ENCODE measurements at regions not wholly inside any gene's neighbourhood (a gene's known extent, or its start where the extent isn't known, plus 50 kb on each side); places are given as distances from the start of the nearest gene placed in this dataset.
A peak's percentile ranks its signal among the peaks of the same experiment; 100 is the strongest.

DNA sequence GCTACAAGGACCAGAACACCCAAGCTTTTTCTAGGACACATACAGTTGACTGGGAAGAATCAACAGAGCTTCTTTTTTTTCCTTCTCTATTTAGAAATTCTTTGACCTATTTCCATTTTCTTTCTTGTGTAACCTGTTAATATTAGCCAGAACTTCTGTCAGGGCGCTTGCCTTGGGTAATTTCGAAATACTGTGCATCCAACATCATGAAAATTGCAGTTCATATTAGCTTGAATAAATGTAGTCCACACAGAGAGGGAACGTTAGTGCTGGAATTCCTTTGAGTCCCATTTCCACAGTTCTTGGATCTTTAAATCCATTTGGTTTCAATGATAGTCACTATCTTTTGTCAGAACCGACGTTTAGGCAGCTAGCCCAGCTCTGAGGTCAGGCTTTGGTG is 141.8 kb downstream of the MXRA5 start:
- TF ChIP-seq CTCF (IDR thresholded peaks at IDR 0.05; ENCODE audit: low read depth, low read length) = no peak
- H3K4me3 ChIP-seq (ENCODE audit: low read depth, low read length) = no peak overlapping the region
- no peak for DNase-seq (ENCODE audit: low read depth, low spot score)
- in situ Hi-C loops (cut with HindIII; ENCODE audit: low sequenced_read_pairs) = no loop called here

DNA sequence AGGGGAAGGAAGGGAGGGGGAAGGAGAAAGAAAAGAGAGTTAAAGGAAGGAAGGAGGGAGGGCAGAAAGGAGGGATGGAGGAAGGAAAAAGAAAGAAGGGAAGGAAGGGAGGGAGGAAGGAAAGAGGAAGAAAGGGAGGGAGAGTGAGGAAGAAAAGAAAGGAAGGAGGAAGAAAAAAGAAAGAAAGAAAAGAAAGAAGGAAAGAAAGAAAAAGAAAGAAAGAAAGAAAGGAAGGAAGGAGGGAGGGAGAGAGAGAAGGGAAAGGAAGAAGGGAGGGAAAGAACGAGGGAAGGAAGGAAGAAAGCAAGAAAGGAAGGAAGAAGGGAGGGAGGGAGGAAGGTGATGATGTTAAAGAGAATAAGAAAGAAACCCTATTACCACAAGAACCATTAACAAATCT is 150.6 kb downstream of the MXRA5 start:
- H3K4me3 ChIP-seq (ENCODE audit: low read depth, low read length) = no peak overlapping the region
- DNase-seq (ENCODE audit: low read depth, low spot score) = no peak
- in situ Hi-C loops (cut with HindIII; ENCODE audit: low sequenced_read_pairs) = no loop called here
- TF ChIP-seq CTCF (IDR thresholded peaks at IDR 0.05; ENCODE audit: low read depth, low read length) = no peak

DNA sequence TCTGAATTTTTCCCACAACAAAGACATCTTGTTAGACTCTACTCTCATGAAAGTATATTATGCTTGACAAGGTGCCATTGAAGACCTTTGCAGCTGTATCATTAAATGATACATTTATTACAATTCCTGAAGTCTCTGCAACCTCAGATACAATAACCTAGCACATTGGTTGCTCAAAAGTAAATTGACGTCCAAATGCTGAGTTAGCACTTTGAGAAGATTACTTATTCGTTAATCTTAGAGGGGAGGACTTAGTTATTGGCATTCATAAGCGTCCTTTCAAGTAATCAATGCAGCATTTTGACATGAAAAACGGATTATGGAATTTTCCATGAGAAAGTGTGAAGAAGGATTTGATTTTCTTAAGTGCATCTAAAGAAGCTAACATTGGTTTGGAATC is 151.6 kb downstream of the ARSF start:
- in situ Hi-C loops (cut with HindIII; ENCODE audit: low sequenced_read_pairs) = no loop called here
- no peak for DNase-seq (ENCODE audit: low read depth, low spot score)
- no peak for TF ChIP-seq CTCF (IDR thresholded peaks at IDR 0.05; ENCODE audit: low read depth, low read length)
- H3K4me3 ChIP-seq (ENCODE audit: low read depth, low read length) = no peak overlapping the region

DNA sequence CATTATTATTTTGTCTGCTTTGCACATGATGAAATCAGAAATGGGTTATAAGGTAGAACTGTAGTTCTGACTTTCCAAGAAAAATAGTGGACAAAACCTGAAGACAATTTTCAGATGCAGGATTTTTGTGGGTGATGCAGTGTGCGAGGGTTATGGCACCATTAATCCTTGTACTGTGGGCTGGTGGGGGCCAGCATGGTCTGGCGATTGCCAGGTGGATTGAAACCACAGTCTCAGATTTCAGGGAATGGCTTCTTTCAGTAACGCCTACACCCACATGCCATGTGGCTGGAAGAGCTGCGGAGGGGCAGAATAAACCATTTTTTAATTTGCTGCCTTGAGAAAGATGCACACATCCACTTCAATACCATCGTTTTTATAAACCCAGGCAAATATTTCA is 150.5 kb downstream of the ARSF start:
- no peak for DNase-seq (ENCODE audit: low read depth, low spot score)
- in situ Hi-C loops (cut with HindIII; ENCODE audit: low sequenced_read_pairs) = no loop called here
- no peak for TF ChIP-seq CTCF (IDR thresholded peaks at IDR 0.05; ENCODE audit: low read depth, low read length)
- H3K4me3 ChIP-seq (ENCODE audit: low read depth, low read length) = no peak overlapping the region

DNA sequence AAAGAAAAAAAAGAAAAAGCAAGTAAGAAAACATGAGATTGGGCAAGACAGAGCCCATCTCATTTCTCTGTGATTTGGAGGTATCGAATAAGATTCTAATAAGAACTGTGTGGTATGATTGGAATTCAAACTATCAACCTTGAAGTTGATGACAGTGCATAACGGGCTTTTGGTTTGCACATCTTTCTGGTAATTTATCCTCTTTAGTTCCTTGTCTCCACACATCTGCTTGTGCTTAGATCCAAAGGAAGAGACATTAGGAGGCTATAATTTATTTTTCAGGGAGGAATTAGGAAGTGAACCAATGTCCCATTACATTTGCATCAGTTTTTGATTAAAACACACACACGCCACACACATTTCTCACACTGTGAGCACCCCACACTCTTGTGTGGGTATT is 149.9 kb downstream of the ARSF start:
- DNase-seq (ENCODE audit: low read depth, low spot score) = no peak
- no peak for TF ChIP-seq CTCF (IDR thresholded peaks at IDR 0.05; ENCODE audit: low read depth, low read length)
- in situ Hi-C loops (cut with HindIII; ENCODE audit: low sequenced_read_pairs) = no loop called here
- H3K4me3 ChIP-seq (ENCODE audit: low read depth, low read length) = no peak overlapping the region

GRCh38 chrX:3184176-3184930 is 143.1 kb downstream of the ARSF start:
- in situ Hi-C loops (cut with HindIII; ENCODE audit: low sequenced_read_pairs) = no loop called here
- peak; percentile 94 for DNase-seq (ENCODE audit: low read depth, low spot score)
- TF ChIP-seq CTCF (IDR thresholded peaks at IDR 0.05; ENCODE audit: low read depth, low read length) = no peak
- H3K4me3 ChIP-seq (ENCODE audit: low read depth, low read length) = no peak overlapping the region

Data from astrocyte of the spinal cord (primary cell).